ENCODE measurements at regions not wholly inside any gene's neighbourhood (a gene's known extent, or its start where the extent isn't known, plus 50 kb on each side); places are given as distances from the start of the nearest gene placed in this dataset.

- Histone ChIP-seq H3K9me3 (ENCODE audit: insufficient read depth, low read depth, low read length) (no peaks in the 10 kb centered on the region), H3F3A (ENCODE audit: low read depth) (no peaks in the 10 kb centered on the region), H3K79me2 (ENCODE audit: insufficient read depth, low read length) (peaks cover 4% of the 10 kb centered on the region; the same call in 1 of the 2 replicates), H3K27me3 (ENCODE audit: insufficient read depth, low read length, poor library complexity, severe bottlenecking) (no peaks in the 10 kb centered on the region), H3K9ac (ENCODE audit: low read depth, low read length, poor library complexity, severe bottlenecking) (no peak overlapping the region), H4K20me1 (ENCODE audit: insufficient read depth, low read length, poor library complexity, severe bottlenecking) (no peaks in the 10 kb centered on the region), H2AFZ (ENCODE audit: low read length) (no peak overlapping the region), H3K4me2 (ENCODE audit: low read depth, low read length, poor library complexity, severe bottlenecking) (no peak overlapping the region), H3K4me1 (ENCODE audit: insufficient read depth, low read length, poor library complexity, severe bottlenecking) (no peaks in the 10 kb centered on the region), H3K36me3 (ENCODE audit: insufficient read depth, low read length) (peaks cover 6% of the 10 kb centered on the region; the same call in 1 of the 2 replicates), H3K4me3 (ENCODE audit: low read length, poor library complexity, severe bottlenecking) (no peak overlapping the region), H3K9me2 (replicated peaks; ENCODE audit: low read depth, low read length) (no peaks in the 10 kb centered on the region)
- TF ChIP-seq CTCF (conservative IDR thresholded peaks at IDR 0.05; ENCODE audit: low read length) (no peak), EZH2phosphoT487 (IDR thresholded peaks at IDR 0.05; ENCODE audit: borderline replicate concordance) (no peak)
These were observed 254.4 kb downstream of the BRD1 start for GRCh38 chr22:49573109-49573765.

- Histone ChIP-seq H3F3A (ENCODE audit: low read depth) (no peaks in the 10 kb centered on the region), H3K9me3 (ENCODE audit: insufficient read depth, low read depth, low read length) (no peaks in the 10 kb centered on the region)
- TF ChIP-seq CTCF (conservative IDR thresholded peaks at IDR 0.05; ENCODE audit: low read length) (no peak), EZH2phosphoT487 (IDR thresholded peaks at IDR 0.05; ENCODE audit: borderline replicate concordance) (no peak)
These were observed 256.3 kb downstream of the BRD1 start for GRCh38 chr22:49571326-49571725.

GRCh38 chr22:49570032-49570848 is 257.4 kb downstream of the BRD1 start:
- Histone ChIP-seq H3K9me2 (replicated peaks; ENCODE audit: low read depth, low read length) (no peaks in the 10 kb centered on the region), H3K27me3 (ENCODE audit: insufficient read depth, low read length, poor library complexity, severe bottlenecking) (no peaks in the 10 kb centered on the region), H3K79me2 (ENCODE audit: insufficient read depth, low read length) (peaks cover 12% of the 10 kb centered on the region; the same call in 1 of the 2 replicates), H3F3A (ENCODE audit: low read depth) (no peaks in the 10 kb centered on the region), H3K4me3 (ENCODE audit: low read length, poor library complexity, severe bottlenecking) (no peak overlapping the region), H3K4me1 (ENCODE audit: insufficient read depth, low read length, poor library complexity, severe bottlenecking) (no peaks in the 10 kb centered on the region), H3K4me2 (ENCODE audit: low read depth, low read length, poor library complexity, severe bottlenecking) (no peak overlapping the region), H2AFZ (ENCODE audit: low read length) (no peak overlapping the region), H4K20me1 (ENCODE audit: insufficient read depth, low read length, poor library complexity, severe bottlenecking) (no peaks in the 10 kb centered on the region), H3K9ac (ENCODE audit: low read depth, low read length, poor library complexity, severe bottlenecking) (no peak overlapping the region), H3K36me3 (ENCODE audit: insufficient read depth, low read length) (peaks cover 6% of the 10 kb centered on the region; the same call in 1 of the 2 replicates), H3K9me3 (ENCODE audit: insufficient read depth, low read depth, low read length) (no peaks in the 10 kb centered on the region)
- TF ChIP-seq CTCF (conservative IDR thresholded peaks at IDR 0.05; ENCODE audit: low read length) = no peak
- TF ChIP-seq EZH2phosphoT487 (IDR thresholded peaks at IDR 0.05; ENCODE audit: borderline replicate concordance) = no peak

More at GRCh38 chr22:49571326-49571725, 256.3 kb downstream of the BRD1 start:
- Histone ChIP-seq H3K36me3 (ENCODE audit: insufficient read depth, low read length) (peaks cover 6% of the 10 kb centered on the region; the same call in 1 of the 2 replicates), H3K4me2 (ENCODE audit: low read depth, low read length, poor library complexity, severe bottlenecking) (no peak overlapping the region), H3K4me1 (ENCODE audit: insufficient read depth, low read length, poor library complexity, severe bottlenecking) (no peaks in the 10 kb centered on the region), H3K27me3 (ENCODE audit: insufficient read depth, low read length, poor library complexity, severe bottlenecking) (no peaks in the 10 kb centered on the region), H2AFZ (ENCODE audit: low read length) (no peak overlapping the region), H3K4me3 (ENCODE audit: low read length, poor library complexity, severe bottlenecking) (no peak overlapping the region), H3K9me2 (replicated peaks; ENCODE audit: low read depth, low read length) (no peaks in the 10 kb centered on the region), H3K79me2 (ENCODE audit: insufficient read depth, low read length) (0 out of 2 replicates have a peak, but pooled peaks cover 4% of the 10 kb centered on the region), H4K20me1 (ENCODE audit: insufficient read depth, low read length, poor library complexity, severe bottlenecking) (no peaks in the 10 kb centered on the region), H3K9ac (ENCODE audit: low read depth, low read length, poor library complexity, severe bottlenecking) (no peak overlapping the region)
